ENCODE measurements at regions not wholly inside any gene's neighbourhood (a gene's known extent, or its start where the extent isn't known, plus 50 kb on each side); places are given as distances from the start of the nearest gene placed in this dataset.

GRCh38 chr20:7660165-7660564 lies 280.1 kb downstream of the HAO1 start:
- no peaks in the 10 kb centered on the region for H3F3A ChIP-seq (replicated peaks; ENCODE audit: low read depth)
- Mint-ChIP-seq H3K27me3 (ENCODE audit: insufficient read depth, low read depth, poor library complexity) (peaks cover 2% of the 10 kb centered on the region), H3K9me3 (no peaks in the 10 kb centered on the region; the same call in 2 of the 3 replicates), H3K36me3 (ENCODE audit: low read depth) (no peaks in the 10 kb centered on the region), H3K4me1 (peaks cover 49% of the 10 kb centered on the region), H3K4me3 (no peak overlapping the region), H3K27ac (peak overlapping the region; percentile 29; the same call in 1 of the 2 replicates)
- H2AFZ ChIP-seq, result no peak overlapping the region
- no peaks in the 10 kb centered on the region for H3K79me2 ChIP-seq (replicated peaks; ENCODE audit: insufficient read depth)
- peaks cover 41% of the 10 kb centered on the region for H3K4me1 ChIP-seq (ENCODE audit: insufficient read depth)
- DNase-seq (ENCODE audit: low spot score), result peak; percentile 12
- H3K4me2 ChIP-seq, result peak overlapping the region; percentile 64
- H3K36me3 ChIP-seq (ENCODE audit: insufficient read depth), result no peaks in the 10 kb centered on the region
- no peak overlapping the region for H3K4me3 ChIP-seq
- TF ChIP-seq EZH2phosphoT487 (IDR thresholded peaks at IDR 0.05; ENCODE audit: unreplicated experiment), result no peak
- TF ChIP-seq ZNF114 (CRISPR knock-in tag; IDR thresholded peaks at IDR 0.05), result no peak
- no peak for TF ChIP-seq JUNB (IDR thresholded peaks at IDR 0.05; ENCODE audit: unreplicated experiment)
- no peaks in the 10 kb centered on the region for H3K9me2 ChIP-seq (ENCODE audit: insufficient read depth)
- H4K20me1 ChIP-seq (replicated peaks; ENCODE audit: insufficient read depth), result no peaks in the 10 kb centered on the region
- no peak for ATAC-seq
- H3K27me3 ChIP-seq (ENCODE audit: insufficient read depth), result no peaks in the 10 kb centered on the region
- no peak overlapping the region for H3K27ac ChIP-seq (ENCODE audit: low read depth)

DNA sequence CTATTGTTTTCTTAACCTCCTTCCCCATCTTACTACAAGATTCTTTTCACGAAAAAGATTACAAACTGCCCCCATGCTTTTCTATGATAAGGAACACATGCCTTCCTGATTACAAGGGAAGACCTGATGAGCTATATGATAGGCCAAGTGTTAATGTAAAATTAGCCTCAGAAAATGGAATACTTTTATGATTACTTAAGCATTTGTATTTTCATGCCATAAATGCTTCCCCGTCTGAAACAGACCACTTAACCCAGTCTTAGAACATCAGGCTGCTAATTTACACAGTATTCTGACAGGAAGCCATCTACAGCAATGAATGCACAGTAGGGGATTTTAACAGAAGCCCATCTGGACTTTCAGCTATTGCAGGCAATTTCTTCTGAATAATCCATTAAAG lies 274.9 kb downstream of the HAO1 start:
- H3K27me3 ChIP-seq (ENCODE audit: insufficient read depth), result no peaks in the 10 kb centered on the region
- Mint-ChIP-seq H3K4me3 (no peak overlapping the region), H3K27me3 (ENCODE audit: insufficient read depth, low read depth, poor library complexity) (peaks cover 8% of the 10 kb centered on the region), H3K36me3 (ENCODE audit: low read depth) (no peaks in the 10 kb centered on the region), H3K9me3 (no peaks in the 10 kb centered on the region; the same call in 2 of the 3 replicates), H3K27ac (peak overlapping the region; percentile 41; the same call in 1 of the 2 replicates), H3K4me1 (peaks cover 20% of the 10 kb centered on the region)
- H3K4me3 ChIP-seq, result no peak overlapping the region
- peaks cover 14% of the 10 kb centered on the region for H3K4me1 ChIP-seq (ENCODE audit: insufficient read depth)
- H3K27ac ChIP-seq (ENCODE audit: low read depth), result no peak overlapping the region
- H2AFZ ChIP-seq, result no peak overlapping the region; the same call in 1 of the 2 replicates
- no peaks in the 10 kb centered on the region for H3F3A ChIP-seq (replicated peaks; ENCODE audit: low read depth)
- no peaks in the 10 kb centered on the region for H3K9me2 ChIP-seq (ENCODE audit: insufficient read depth)
- H3K79me2 ChIP-seq (replicated peaks; ENCODE audit: insufficient read depth), result no peaks in the 10 kb centered on the region
- DNase-seq (ENCODE audit: low spot score) (no peak), ATAC-seq (no peak)
- no peaks in the 10 kb centered on the region for H3K36me3 ChIP-seq (ENCODE audit: insufficient read depth)
- no peaks in the 10 kb centered on the region for H4K20me1 ChIP-seq (replicated peaks; ENCODE audit: insufficient read depth)
- peak overlapping the region; percentile 11; the same call in 1 of the 2 replicates for H3K4me2 ChIP-seq
- TF ChIP-seq, protein P1, sequence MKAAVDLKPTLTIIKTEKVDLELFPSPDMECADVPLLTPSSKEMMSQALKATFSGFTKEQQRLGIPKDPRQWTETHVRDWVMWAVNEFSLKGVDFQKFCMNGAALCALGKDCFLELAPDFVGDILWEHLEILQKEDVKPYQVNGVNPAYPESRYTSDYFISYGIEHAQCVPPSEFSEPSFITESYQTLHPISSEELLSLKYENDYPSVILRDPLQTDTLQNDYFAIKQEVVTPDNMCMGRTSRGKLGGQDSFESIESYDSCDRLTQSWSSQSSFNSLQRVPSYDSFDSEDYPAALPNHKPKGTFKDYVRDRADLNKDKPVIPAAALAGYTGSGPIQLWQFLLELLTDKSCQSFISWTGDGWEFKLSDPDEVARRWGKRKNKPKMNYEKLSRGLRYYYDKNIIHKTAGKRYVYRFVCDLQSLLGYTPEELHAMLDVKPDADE (IDR thresholded peaks at IDR 0.05), result no peak
- no peak for TF ChIP-seq EZH2phosphoT487 (IDR thresholded peaks at IDR 0.05; ENCODE audit: unreplicated experiment)
- no peak for TF ChIP-seq STAT1 (IDR thresholded peaks at IDR 0.05; ENCODE audit: unreplicated experiment)
- TF ChIP-seq, protein P2, sequence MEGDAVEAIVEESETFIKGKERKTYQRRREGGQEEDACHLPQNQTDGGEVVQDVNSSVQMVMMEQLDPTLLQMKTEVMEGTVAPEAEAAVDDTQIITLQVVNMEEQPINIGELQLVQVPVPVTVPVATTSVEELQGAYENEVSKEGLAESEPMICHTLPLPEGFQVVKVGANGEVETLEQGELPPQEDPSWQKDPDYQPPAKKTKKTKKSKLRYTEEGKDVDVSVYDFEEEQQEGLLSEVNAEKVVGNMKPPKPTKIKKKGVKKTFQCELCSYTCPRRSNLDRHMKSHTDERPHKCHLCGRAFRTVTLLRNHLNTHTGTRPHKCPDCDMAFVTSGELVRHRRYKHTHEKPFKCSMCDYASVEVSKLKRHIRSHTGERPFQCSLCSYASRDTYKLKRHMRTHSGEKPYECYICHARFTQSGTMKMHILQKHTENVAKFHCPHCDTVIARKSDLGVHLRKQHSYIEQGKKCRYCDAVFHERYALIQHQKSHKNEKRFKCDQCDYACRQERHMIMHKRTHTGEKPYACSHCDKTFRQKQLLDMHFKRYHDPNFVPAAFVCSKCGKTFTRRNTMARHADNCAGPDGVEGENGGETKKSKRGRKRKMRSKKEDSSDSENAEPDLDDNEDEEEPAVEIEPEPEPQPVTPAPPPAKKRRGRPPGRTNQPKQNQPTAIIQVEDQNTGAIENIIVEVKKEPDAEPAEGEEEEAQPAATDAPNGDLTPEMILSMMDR (conservative IDR thresholded peaks at IDR 0.05; ENCODE audit: low read depth in 2 of 2), result no peak
- no peak for TF ChIP-seq EZH2 (IDR thresholded peaks at IDR 0.05; ENCODE audit: low read depth, unreplicated experiment)
- no peak for TF ChIP-seq ZNF114 (CRISPR knock-in tag; IDR thresholded peaks at IDR 0.05)
- no peak for TF ChIP-seq REST (IDR thresholded peaks at IDR 0.05; ENCODE audit: unreplicated experiment)
- TF ChIP-seq ZNF331 (CRISPR knock-in tag; IDR thresholded peaks at IDR 0.05; ENCODE audit: low read depth), result no peak
- TF ChIP-seq CREB1 (CRISPR knock-in tag; IDR thresholded peaks at IDR 0.05; ENCODE audit: low read depth), result no peak
- no peak for TF ChIP-seq JUNB (IDR thresholded peaks at IDR 0.05; ENCODE audit: unreplicated experiment)
- no peak for TF ChIP-seq POLR2AphosphoS5 (IDR thresholded peaks at IDR 0.05; ENCODE audit: low read depth)

All from GM23338 (cell line).